Suprapubic skin (tissue), 4 donors: ENCODE measurements at regions not wholly inside any gene's neighbourhood (a gene's known extent, or its start where the extent isn't known, plus 50 kb on each side); places are given as distances from the start of the nearest gene placed in this dataset.

ENCODE experiments used
- DNase-seq, 2 donors: peaks; one replicate each; pipeline ENCODE4 v3.0.0-alpha.2; 2019; ENCODE audit warnings: low spot score in 2 of 2
- H3K27ac ChIP-seq: fragments of 200-600 bp; sonication (generic); one replicate; pipeline ENCODE4 v1.5.1; 2019
- H3K27me3 ChIP-seq: fragments of 200-600 bp; sonication (generic); one replicate; pipeline ENCODE4 v1.5.1; 2019
- H3K36me3 ChIP-seq: fragments of 200-600 bp; sonication (generic); one replicate; pipeline ENCODE4 v1.5.1; 2019
- H3K4me1 ChIP-seq: fragments of 200-600 bp; sonication (generic); one replicate; pipeline ENCODE4 v1.5.1; 2019
- H3K4me3 ChIP-seq: fragments of 200-600 bp; sonication (generic); one replicate; pipeline ENCODE4 v1.5.1; 2019; ENCODE audit warnings: mild to moderate bottlenecking
- H3K9me3 ChIP-seq: fragments of 200-600 bp; sonication (generic); one replicate; pipeline ENCODE4 v1.5.1; 2019
- EP300 ChIP-seq: sonication (generic); formaldehyde crosslinking; IDR thresholded peaks from one replicate; pipeline ENCODE4 v1.6.1; 2017; ENCODE audit warnings: antibody characterized with exemption
- POLR2A ChIP-seq, 2 donors: fragments of 450-650 bp; IDR thresholded peaks; one replicate each; pipeline ENCODE4 v1.6.1; 2017; ENCODE audit warnings: antibody characterized with exemption in 2 of 2, mild to moderate bottlenecking in 2 of 2, moderate library complexity in 2 of 2
- POLR2AphosphoS5 ChIP-seq, 3 donors: sonication (generic); formaldehyde crosslinking; IDR thresholded peaks; one replicate each; pipeline ENCODE4 v1.6.1; 2017; ENCODE audit warnings: antibody characterized with exemption in 3 of 3
- WGBS: methylation state at CpG from one replicate; pipeline ENCODE4 v1.1.5; 2018; 5-methylcytosine and 5-hydroxymethylcytosine counted together
- TF ChIP-seq, protein P1 (sequence below), 2 donors: fragments of 200-600 bp in 1 of 2; fragments of 450-650 bp in 1 of 2; sonication (generic) in 1 of 2; IDR thresholded peaks; one replicate each; pipeline ENCODE4 v1.5.1; 2016 to 2019; ENCODE audit warnings: antibody characterized with exemption in 2 of 2, mild to moderate bottlenecking in 1 of 2, moderate library complexity in 1 of 2

DNA sequence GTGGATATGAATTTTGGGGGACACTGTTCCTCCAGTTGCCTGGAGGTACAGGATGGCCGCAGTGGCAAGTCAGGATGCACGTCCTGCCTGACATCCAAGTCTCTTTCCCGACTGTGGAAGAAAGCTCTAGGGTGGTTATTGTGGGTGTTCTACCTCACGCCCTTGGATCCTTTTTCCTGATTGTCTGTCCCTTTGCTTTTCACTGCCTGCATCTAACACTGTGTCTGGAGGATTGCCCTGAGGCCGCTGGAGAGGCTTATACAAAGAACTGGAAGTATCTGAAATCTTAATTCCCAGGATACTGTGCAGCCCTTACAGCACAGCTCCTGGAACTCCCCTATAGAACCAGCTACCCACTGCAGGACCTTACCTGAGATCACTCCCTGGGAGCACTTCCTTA lies 250.5 kb downstream of the TFCP2L1 start:
- no peak overlapping the region for H3K27ac ChIP-seq
- 82% methylated on average over 5 of the region's 5 CpGs for WGBS
- no peak for DNase-seq
- no peaks in the 10 kb centered on the region for H3K36me3 ChIP-seq
- no peak overlapping the region for H3K4me3 ChIP-seq
- H3K4me1 ChIP-seq, result peaks cover 15% of the 10 kb centered on the region
- no peak for TF ChIP-seq POLR2A (IDR thresholded peaks at IDR 0.05)
- TF ChIP-seq, protein P1, sequence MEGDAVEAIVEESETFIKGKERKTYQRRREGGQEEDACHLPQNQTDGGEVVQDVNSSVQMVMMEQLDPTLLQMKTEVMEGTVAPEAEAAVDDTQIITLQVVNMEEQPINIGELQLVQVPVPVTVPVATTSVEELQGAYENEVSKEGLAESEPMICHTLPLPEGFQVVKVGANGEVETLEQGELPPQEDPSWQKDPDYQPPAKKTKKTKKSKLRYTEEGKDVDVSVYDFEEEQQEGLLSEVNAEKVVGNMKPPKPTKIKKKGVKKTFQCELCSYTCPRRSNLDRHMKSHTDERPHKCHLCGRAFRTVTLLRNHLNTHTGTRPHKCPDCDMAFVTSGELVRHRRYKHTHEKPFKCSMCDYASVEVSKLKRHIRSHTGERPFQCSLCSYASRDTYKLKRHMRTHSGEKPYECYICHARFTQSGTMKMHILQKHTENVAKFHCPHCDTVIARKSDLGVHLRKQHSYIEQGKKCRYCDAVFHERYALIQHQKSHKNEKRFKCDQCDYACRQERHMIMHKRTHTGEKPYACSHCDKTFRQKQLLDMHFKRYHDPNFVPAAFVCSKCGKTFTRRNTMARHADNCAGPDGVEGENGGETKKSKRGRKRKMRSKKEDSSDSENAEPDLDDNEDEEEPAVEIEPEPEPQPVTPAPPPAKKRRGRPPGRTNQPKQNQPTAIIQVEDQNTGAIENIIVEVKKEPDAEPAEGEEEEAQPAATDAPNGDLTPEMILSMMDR (IDR thresholded peaks at IDR 0.05), result no peak
- no peak for TF ChIP-seq EP300
- TF ChIP-seq POLR2AphosphoS5 (IDR thresholded peaks at IDR 0.05), result no peak
- H3K9me3 ChIP-seq, result no peaks in the 10 kb centered on the region
- H3K27me3 ChIP-seq, result no peaks in the 10 kb centered on the region

DNA sequence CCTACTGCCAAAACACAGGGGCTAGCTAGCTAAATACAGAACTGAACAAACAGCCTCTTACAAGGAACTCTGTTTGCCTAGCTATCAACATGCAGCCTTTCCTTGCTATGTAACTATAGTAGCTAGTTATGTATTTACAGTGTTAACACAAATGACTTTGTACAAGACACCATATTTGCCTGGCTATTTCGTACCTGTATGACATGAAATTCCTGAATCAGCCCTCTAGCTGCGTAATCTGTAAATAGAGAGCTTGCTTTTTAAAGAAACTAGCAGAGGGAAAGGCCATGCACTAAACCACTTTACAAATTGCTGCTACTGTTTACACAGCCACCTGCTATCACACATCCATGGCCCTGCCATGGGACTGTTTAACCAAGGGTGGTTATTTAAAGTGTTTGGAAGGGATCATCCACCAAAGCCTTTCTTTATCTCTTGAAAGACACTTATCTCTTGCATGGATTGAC lies 248.7 kb downstream of the TFCP2L1 start:
- H3K36me3 ChIP-seq, result no peaks in the 10 kb centered on the region
- H3K27me3 ChIP-seq, result no peaks in the 10 kb centered on the region
- H3K4me3 ChIP-seq, result no peak overlapping the region
- DNase-seq, result no peak
- peaks cover 15% of the 10 kb centered on the region for H3K4me1 ChIP-seq
- 89% methylated on average over 2 of the region's 2 CpGs for WGBS
- TF ChIP-seq POLR2AphosphoS5 (IDR thresholded peaks at IDR 0.05) (no peak), EP300 (no peak), POLR2A (IDR thresholded peaks at IDR 0.05) (no peak)
- TF ChIP-seq, protein P1 (IDR thresholded peaks at IDR 0.05), result no peak
- H3K9me3 ChIP-seq, result no peaks in the 10 kb centered on the region
- no peak overlapping the region for H3K27ac ChIP-seq

DNA sequence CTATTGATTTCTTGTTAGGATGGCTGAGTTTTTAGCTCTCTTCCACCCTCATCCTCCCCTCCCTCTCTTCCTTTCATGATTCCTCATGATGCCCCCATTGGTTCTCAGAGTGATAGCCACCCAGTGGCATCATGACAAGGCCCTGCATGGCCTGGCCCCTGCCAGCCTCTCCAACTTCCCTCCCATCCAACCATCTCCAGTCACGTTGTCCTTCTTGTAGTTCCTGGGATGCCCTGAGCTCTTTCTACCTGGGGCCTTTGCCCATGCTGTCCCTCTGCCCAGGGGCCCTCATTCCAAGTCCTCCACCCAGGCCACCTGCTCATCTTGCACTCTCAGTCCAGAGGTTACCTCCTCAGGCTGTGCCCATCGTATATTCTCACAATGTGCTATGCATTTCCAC lies 247.5 kb downstream of the TFCP2L1 start:
- Histone ChIP-seq H3K9me3 (no peaks in the 10 kb centered on the region), H3K4me1 (peaks cover 15% of the 10 kb centered on the region), H3K36me3 (no peaks in the 10 kb centered on the region), H3K27ac (no peak overlapping the region), H3K4me3 (no peak overlapping the region), H3K27me3 (no peaks in the 10 kb centered on the region)
- TF ChIP-seq POLR2AphosphoS5 (IDR thresholded peaks at IDR 0.05) (no peak), POLR2A (IDR thresholded peaks at IDR 0.05) (no peak), EP300 (no peak)
- TF ChIP-seq, protein P1 (IDR thresholded peaks at IDR 0.05), result no peak
- no peak for DNase-seq
- WGBS, result 92% methylated on average over 2 of the region's 2 CpGs

DNA sequence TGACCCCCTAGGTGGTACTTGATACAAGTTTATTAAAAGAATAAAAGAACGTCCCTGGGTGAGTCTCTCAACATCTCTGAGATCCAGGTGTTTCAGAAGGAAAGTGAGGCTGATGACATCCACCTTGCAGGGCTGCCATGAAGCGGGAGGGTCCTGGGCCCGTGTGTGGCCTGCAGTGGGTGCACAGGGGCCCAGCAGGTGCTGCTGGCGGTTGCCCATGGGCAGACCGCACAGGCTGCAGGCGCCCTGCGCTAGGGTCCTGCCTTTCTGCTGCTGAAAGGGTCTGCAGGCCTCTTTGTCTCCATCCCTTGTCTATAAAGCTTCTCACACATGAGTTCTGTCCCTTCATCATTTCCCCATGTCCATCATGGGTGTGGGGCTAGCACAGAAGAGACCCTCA lies 247.0 kb downstream of the TFCP2L1 start:
- TF ChIP-seq, protein P1 (IDR thresholded peaks at IDR 0.05), result no peak
- TF ChIP-seq POLR2A (IDR thresholded peaks at IDR 0.05), result no peak
- TF ChIP-seq POLR2AphosphoS5 (IDR thresholded peaks at IDR 0.05), result no peak
- no peak for TF ChIP-seq EP300
- no peak overlapping the region for H3K27ac ChIP-seq
- H3K9me3 ChIP-seq, result no peaks in the 10 kb centered on the region
- DNase-seq, result no peak
- H3K27me3 ChIP-seq, result no peaks in the 10 kb centered on the region
- H3K4me3 ChIP-seq, result no peak overlapping the region
- 83% methylated on average over 4 of the region's 7 CpGs for WGBS
- peaks cover 15% of the 10 kb centered on the region for H3K4me1 ChIP-seq
- no peaks in the 10 kb centered on the region for H3K36me3 ChIP-seq

DNA sequence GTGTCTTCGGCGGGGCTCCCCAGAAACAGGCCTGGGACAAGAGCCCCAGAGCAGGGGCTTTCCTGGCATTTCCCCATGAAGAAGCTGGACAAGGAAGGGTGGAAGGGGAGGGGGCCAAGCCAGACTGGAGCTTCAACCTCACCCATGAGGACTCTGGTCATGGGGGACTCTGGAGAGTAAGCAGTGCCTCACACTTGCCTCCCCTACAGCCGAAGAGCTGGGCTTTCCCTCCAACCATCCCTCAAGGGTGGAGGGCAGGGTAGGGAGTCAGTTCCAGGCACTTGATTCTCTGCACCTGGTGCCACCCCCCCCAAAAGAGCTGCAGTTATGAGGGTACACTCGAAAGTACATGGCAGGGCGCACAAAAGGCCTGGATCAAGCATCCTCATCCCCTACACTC lies 246.6 kb downstream of the TFCP2L1 start:
- Histone ChIP-seq H3K9me3 (no peaks in the 10 kb centered on the region), H3K36me3 (no peaks in the 10 kb centered on the region), H3K4me3 (no peak overlapping the region), H3K27me3 (no peaks in the 10 kb centered on the region), H3K4me1 (peaks cover 15% of the 10 kb centered on the region), H3K27ac (no peak overlapping the region)
- 67% methylated on average over 5 of the region's 5 CpGs for WGBS
- no peak for TF ChIP-seq POLR2AphosphoS5 (IDR thresholded peaks at IDR 0.05)
- TF ChIP-seq POLR2A (IDR thresholded peaks at IDR 0.05), result no peak
- TF ChIP-seq EP300, result no peak
- TF ChIP-seq, protein P1 (IDR thresholded peaks at IDR 0.05), result no peak
- DNase-seq, result no peak
